SJCRH30 (cell line): ENCODE measurements at regions not wholly inside any gene's neighbourhood (a gene's known extent, or its start where the extent isn't known, plus 50 kb on each side); places are given as distances from the start of the nearest gene placed in this dataset.
"Not testable (repeated sequence)": the region's sequence is repeated elsewhere in the genome, so short reads cannot be mapped to it uniquely, and the experiment has no call there.

Experiments used
- DNase-seq, 2 experiments: peaks; one replicate each; pipeline ENCODE4 v3.0.0-alpha.2; 2015 to 2020
- H3K27ac ChIP-seq: fragments of 250-450 bp; sonication (Bioruptor Pico); 2 replicates; pipeline ENCODE4 v1.5.1; 2020; ENCODE audit warnings: mild to moderate bottlenecking, moderate library complexity
- H3K27me3 ChIP-seq: fragments of 250-450 bp; sonication (Bioruptor Pico); 2 replicates; pipeline ENCODE4 v1.5.1; 2020; ENCODE audit warnings: mild to moderate bottlenecking, moderate library complexity
- H3K36me3 ChIP-seq: fragments of 250-450 bp; sonication (Bioruptor Pico); 2 replicates; pipeline ENCODE4 v1.5.1; 2020; ENCODE audit warnings: mild to moderate bottlenecking, moderate library complexity
- H3K4me1 ChIP-seq: fragments of 250-450 bp; sonication (Bioruptor Pico); 2 replicates; pipeline ENCODE4 v1.5.1; 2020; ENCODE audit warnings: mild to moderate bottlenecking, moderate library complexity
- H3K4me3 ChIP-seq: fragments of 250-450 bp; sonication (Bioruptor Pico); 2 replicates; pipeline ENCODE4 v1.5.1; 2020; ENCODE audit warnings: mild to moderate bottlenecking, moderate library complexity
- H3K9me3 ChIP-seq: fragments of 250-450 bp; sonication (Bioruptor Pico); replicated peaks from 2 replicates; pipeline ENCODE4 v1.5.1; 2020; ENCODE audit warnings: mild to moderate bottlenecking, moderate library complexity

DNA sequence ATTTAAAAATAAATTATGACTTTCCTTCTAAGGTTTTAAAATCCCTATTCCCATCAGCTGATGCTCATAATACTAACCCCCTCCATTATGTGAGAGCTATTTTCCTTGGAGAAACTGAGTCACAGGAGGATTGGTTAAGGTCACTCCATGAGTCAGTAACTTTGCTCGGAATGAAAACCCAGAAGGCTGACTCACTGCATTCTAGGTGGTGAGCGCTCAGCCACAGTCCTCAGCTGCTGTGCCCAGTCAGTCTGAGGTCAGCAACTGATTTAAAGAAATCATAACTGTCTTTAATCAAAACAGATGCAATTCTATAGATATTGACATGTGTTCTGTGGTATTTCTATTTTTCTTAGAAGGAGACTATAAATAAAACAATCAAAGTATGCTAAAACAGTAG lies 359.2 kb downstream of the GJA1 start:
- H3K9me3 ChIP-seq, result no peaks in the 10 kb centered on the region; the same call in none of the 2 replicates
- no peaks in the 10 kb centered on the region for H3K27me3 ChIP-seq
- no peak overlapping the region for H3K4me3 ChIP-seq
- no peaks in the 10 kb centered on the region for H3K4me1 ChIP-seq
- peak; percentile 10 to 26 for DNase-seq
- no peaks in the 10 kb centered on the region for H3K36me3 ChIP-seq
- H3K27ac ChIP-seq, result no peak overlapping the region

DNA sequence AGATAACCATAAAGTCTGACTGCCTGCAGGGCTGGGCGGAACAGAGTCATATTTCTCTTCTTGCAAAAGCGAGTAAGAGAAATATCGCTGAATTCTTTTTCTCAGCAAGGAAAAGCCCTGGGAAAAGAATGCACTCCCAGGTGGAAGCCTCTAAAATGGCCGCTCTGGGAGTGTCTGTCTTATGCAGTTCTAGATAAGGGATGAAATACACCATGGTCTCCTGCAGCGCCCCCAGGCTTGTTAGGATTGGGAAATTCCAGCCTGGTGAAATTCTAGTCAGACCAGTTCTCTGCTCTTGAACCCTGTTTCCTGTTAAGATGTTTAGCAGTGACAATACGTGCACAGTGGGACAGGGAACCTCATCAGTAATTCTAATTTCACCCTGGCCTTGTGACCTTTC lies 362.2 kb downstream of the GJA1 start:
- H3K4me1 ChIP-seq, H3K27ac ChIP-seq, H3K9me3 ChIP-seq, H3K27me3 ChIP-seq, DNase-seq, H3K36me3 ChIP-seq, H3K4me3 ChIP-seq: not testable (repeated sequence)

- not testable (repeated sequence) for H3K27ac ChIP-seq, H3K36me3 ChIP-seq, H3K27me3 ChIP-seq, DNase-seq, H3K4me1 ChIP-seq, H3K9me3 ChIP-seq, H3K4me3 ChIP-seq
Observed at GRCh38 chr6:121798126-121798525, 362.7 kb downstream of the GJA1 start.

DNA sequence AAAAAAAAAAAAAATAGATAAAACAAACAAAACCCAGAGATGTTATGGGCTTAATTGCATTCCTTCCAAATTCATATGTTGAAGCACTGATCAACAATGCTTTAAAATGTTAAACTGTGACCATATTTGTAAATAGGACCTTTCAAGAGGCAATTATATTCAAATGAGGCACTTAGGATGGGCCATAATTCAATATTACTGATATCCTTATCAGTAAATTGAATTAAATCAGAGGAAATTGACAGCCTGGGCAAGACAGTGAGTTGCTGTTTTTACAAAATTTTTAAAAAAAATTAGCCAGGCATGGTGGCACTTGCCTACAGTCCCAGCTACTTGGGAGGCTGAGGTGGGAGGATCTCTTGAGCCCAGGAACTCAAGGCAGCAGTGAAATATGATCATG lies 364.1 kb downstream of the GJA1 start:
- Histone ChIP-seq H3K36me3 (no peaks in the 10 kb centered on the region), H3K27me3 (no peaks in the 10 kb centered on the region), H3K4me3 (no peak overlapping the region), H3K4me1 (no peaks in the 10 kb centered on the region), H3K27ac (no peak overlapping the region), H3K9me3 (no peaks in the 10 kb centered on the region; the same call in 1 of the 2 replicates)
- DNase-seq, result no peak

DNA sequence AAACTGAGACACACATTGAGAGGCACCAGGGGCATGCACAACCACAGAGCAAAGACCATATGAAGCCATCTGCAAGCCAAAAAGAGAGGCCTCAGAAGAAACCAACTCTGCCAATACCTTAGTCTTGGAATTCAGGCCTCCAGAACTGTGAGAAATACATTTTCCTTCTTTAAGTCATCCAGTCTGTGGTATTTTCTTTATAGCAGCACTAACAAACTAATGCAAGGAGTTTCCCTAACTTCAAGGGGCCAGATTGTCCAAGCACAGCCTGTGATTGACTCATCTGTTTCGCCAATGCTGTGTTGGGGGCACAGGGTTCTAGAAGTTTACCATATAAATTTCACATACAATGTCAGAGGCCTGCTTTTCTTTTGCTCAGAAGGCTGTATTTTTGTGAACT lies 364.6 kb downstream of the GJA1 start:
- H3K27me3 ChIP-seq, result no peaks in the 10 kb centered on the region
- H3K4me3 ChIP-seq, result no peak overlapping the region
- no peak overlapping the region for H3K27ac ChIP-seq
- DNase-seq, result no peak
- no peaks in the 10 kb centered on the region for H3K36me3 ChIP-seq
- no peaks in the 10 kb centered on the region for H3K4me1 ChIP-seq
- H3K9me3 ChIP-seq, result no peaks in the 10 kb centered on the region; the same call in 1 of the 2 replicates

- H3K4me3 ChIP-seq, result no peak overlapping the region
- no peaks in the 10 kb centered on the region for H3K9me3 ChIP-seq
- no peak overlapping the region for H3K27ac ChIP-seq
- no peak for DNase-seq
- no peaks in the 10 kb centered on the region for H3K27me3 ChIP-seq
- H3K36me3 ChIP-seq, result no peaks in the 10 kb centered on the region
- no peaks in the 10 kb centered on the region for H3K4me1 ChIP-seq
Observed at GRCh38 chr6:121806116-121806515, 370.7 kb downstream of the GJA1 start.

DNA sequence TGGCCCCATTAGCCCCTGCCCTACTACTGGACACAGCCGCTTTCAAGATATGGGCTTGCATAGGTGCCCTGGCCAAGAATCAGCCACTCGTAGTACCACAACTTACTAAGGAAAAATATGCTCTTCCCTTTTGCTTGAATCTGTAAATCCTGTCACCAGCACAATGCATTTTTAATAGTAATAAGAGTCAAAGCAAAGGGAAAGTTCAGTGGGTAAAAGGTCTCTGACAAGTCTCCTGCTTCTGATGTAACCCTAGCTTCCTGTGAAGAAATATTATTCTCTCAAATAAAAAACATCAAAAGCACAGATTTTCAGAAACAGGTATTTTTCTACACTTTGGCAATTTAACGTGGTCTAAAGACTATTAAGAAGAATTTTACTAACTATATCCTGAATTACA lies 373.8 kb downstream of the GJA1 start:
- Histone ChIP-seq H3K9me3 (no peaks in the 10 kb centered on the region), H3K36me3 (no peaks in the 10 kb centered on the region), H3K4me1 (no peaks in the 10 kb centered on the region), H3K27ac (no peak overlapping the region), H3K27me3 (peaks cover 4% of the 10 kb centered on the region), H3K4me3 (no peak overlapping the region)
- DNase-seq, result no peak

- no peak for DNase-seq
- no peaks in the 10 kb centered on the region for H3K4me1 ChIP-seq
- no peaks in the 10 kb centered on the region for H3K9me3 ChIP-seq
- H3K36me3 ChIP-seq, result no peaks in the 10 kb centered on the region
- H3K27ac ChIP-seq, result no peak overlapping the region
- no peak overlapping the region for H3K4me3 ChIP-seq
- peaks cover 4% of the 10 kb centered on the region for H3K27me3 ChIP-seq
Observed at GRCh38 chr6:121810158-121811032, 374.9 kb downstream of the GJA1 start.

DNA sequence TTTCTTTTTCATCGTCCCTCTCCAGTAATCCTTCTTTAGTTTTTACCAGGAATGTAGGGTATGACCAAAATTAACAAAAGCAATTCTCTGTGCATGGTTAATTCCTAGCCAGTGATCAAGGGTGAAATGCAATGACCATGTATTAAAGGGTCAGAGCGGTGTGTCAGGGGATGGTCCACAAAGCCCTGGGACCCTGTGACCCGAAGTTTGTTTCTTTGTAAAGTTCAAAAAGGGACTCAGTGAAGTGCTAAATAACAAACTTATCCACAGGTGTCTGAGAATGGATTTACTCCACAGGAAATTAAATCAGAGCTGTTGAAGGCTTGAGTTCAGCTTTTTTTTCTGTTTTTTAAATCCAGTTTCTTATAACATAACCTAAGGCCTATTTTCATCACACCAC lies 375.7 kb downstream of the GJA1 start:
- no peak overlapping the region for H3K27ac ChIP-seq
- H3K9me3 ChIP-seq, result no peaks in the 10 kb centered on the region
- no peaks in the 10 kb centered on the region for H3K4me1 ChIP-seq
- no peak for DNase-seq
- H3K36me3 ChIP-seq, result no peaks in the 10 kb centered on the region
- H3K4me3 ChIP-seq, result no peak overlapping the region
- H3K27me3 ChIP-seq, result peaks cover 4% of the 10 kb centered on the region

GRCh38 chr6:121816361-121816760 lies 380.9 kb downstream of the GJA1 start:
- Histone ChIP-seq H3K9me3 (no peaks in the 10 kb centered on the region), H3K27me3 (peaks cover 3% of the 10 kb centered on the region), H3K27ac (no peak overlapping the region), H3K36me3 (no peaks in the 10 kb centered on the region), H3K4me1 (no peaks in the 10 kb centered on the region), H3K4me3 (no peak overlapping the region)
- no peak for DNase-seq

GRCh38 chr6:121816906-121817540 lies 381.6 kb downstream of the GJA1 start:
- Histone ChIP-seq H3K27ac (no peak overlapping the region), H3K36me3 (no peaks in the 10 kb centered on the region), H3K27me3 (no peaks in the 10 kb centered on the region), H3K4me1 (no peaks in the 10 kb centered on the region), H3K4me3 (no peak overlapping the region), H3K9me3 (no peaks in the 10 kb centered on the region)
- DNase-seq, result no peak

GRCh38 chr6:121823437-121823851 lies 388.0 kb downstream of the GJA1 start:
- DNase-seq, result no peak
- Histone ChIP-seq H3K4me3 (no peak overlapping the region), H3K4me1 (no peaks in the 10 kb centered on the region), H3K27me3 (no peaks in the 10 kb centered on the region), H3K9me3 (no peaks in the 10 kb centered on the region), H3K27ac (no peak overlapping the region), H3K36me3 (no peaks in the 10 kb centered on the region)

DNA sequence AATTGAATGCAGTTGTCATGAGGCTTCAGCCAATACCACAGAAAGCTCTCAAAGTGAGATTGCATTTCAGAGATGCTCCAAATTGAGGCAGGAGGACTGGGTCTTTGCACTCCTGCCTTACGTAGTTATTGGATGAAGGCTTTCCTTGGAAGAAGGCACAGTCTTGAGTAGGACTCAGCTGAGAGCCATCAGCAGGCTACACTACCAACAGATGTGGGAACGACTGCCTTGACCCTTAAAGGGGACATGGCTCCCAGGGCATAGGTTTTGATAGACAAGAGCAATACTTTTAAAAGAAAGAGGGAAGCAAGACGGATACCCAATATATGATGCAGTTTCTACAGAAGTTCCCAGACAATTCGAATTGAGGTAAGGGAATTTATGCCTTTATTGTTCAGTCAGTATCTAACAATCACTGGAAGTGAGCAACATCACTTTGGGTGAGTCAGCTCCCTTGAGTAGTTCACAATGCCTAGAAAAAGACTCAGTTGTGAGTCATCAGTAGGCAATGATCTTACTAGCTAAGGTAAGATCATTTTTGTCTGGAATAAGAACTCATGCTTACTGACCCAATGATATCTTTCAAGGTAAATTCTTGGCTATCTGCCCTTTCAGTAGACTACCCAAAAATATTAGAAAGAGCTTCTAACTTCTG lies 390.8 kb downstream of the GJA1 start:
- H3K9me3 ChIP-seq, result no peaks in the 10 kb centered on the region
- H3K4me1 ChIP-seq, result no peaks in the 10 kb centered on the region
- no peak overlapping the region for H3K4me3 ChIP-seq
- H3K27ac ChIP-seq, result no peak overlapping the region
- H3K36me3 ChIP-seq, result no peaks in the 10 kb centered on the region
- no peak for DNase-seq
- no peaks in the 10 kb centered on the region for H3K27me3 ChIP-seq

- Histone ChIP-seq H3K27ac (no peak overlapping the region), H3K4me3 (no peak overlapping the region), H3K36me3 (no peaks in the 10 kb centered on the region), H3K27me3 (no peaks in the 10 kb centered on the region), H3K4me1 (no peaks in the 10 kb centered on the region), H3K9me3 (no peaks in the 10 kb centered on the region)
- DNase-seq, result no peak
Observed at GRCh38 chr6:121828146-121828886, 392.9 kb downstream of the GJA1 start.

- Histone ChIP-seq H3K4me3 (no peak overlapping the region), H3K27ac (no peak overlapping the region), H3K27me3 (no peaks in the 10 kb centered on the region), H3K36me3 (no peaks in the 10 kb centered on the region), H3K4me1 (no peaks in the 10 kb centered on the region), H3K9me3 (no peaks in the 10 kb centered on the region)
- DNase-seq, result no peak
Observed at GRCh38 chr6:121830736-121831135, 395.3 kb downstream of the GJA1 start.
